ENCODE measurements at regions not wholly inside any gene's neighbourhood (a gene's known extent, or its start where the extent isn't known, plus 50 kb on each side); places are given as distances from the start of the nearest gene placed in this dataset.

DNA sequence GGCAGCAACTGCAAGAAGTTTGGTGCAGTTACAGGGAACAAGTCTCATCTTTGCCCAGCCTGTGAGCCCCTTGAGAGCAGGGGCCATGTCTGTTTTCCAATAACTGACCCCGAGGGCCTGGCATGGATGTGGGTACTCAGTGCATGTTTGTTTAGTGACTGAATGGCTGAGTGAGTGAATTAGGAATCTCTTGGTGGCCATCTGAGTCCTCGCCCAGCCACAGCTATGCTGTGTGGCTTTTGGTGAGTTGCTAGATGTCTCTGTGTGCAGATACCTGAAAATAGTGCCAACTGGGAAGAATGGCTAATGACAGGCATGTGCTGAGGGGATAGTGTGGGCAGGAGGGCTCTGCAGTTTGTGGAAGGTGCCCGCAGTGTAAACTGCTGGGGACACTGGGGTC lies 54.4 kb upstream of the PCBD1 start:
- Histone ChIP-seq H4K20me1 (ENCODE audit: insufficient read depth) (no peaks in the 10 kb centered on the region), H3F3A (ENCODE audit: insufficient read depth, low read depth) (no peaks in the 10 kb centered on the region; the same call in 1 of the 2 replicates), H3K9me2 (ENCODE audit: insufficient read depth) (no peaks in the 10 kb centered on the region), H3K4me3 (no peak overlapping the region), H3K4me1 (replicated peaks; ENCODE audit: insufficient read depth) (no peaks in the 10 kb centered on the region), H3K27ac (no peak overlapping the region), H3K27me3 (ENCODE audit: insufficient read depth, low read depth) (peaks cover 49% of the 10 kb centered on the region), H3K79me2 (ENCODE audit: low read depth) (no peaks in the 10 kb centered on the region), H3K36me3 (ENCODE audit: low read depth) (no peaks in the 10 kb centered on the region), H3K4me2 (no peak overlapping the region), H2AFZ (no peak overlapping the region), H3K9me3 (ENCODE audit: insufficient read depth, low read depth) (no peaks in the 10 kb centered on the region)
- BruUV-seq (replicated peaks): no TSS peak
- ChIA-PET CTCF (no interaction called here), POLR2A (ENCODE audit: unreplicated experiment) (no interaction called here)
- no peak for DNase-seq
- TF ChIP-seq EZH2 (IDR thresholded peaks at IDR 0.05; ENCODE audit: low read depth): no peak
- TF ChIP-seq, protein P1, sequence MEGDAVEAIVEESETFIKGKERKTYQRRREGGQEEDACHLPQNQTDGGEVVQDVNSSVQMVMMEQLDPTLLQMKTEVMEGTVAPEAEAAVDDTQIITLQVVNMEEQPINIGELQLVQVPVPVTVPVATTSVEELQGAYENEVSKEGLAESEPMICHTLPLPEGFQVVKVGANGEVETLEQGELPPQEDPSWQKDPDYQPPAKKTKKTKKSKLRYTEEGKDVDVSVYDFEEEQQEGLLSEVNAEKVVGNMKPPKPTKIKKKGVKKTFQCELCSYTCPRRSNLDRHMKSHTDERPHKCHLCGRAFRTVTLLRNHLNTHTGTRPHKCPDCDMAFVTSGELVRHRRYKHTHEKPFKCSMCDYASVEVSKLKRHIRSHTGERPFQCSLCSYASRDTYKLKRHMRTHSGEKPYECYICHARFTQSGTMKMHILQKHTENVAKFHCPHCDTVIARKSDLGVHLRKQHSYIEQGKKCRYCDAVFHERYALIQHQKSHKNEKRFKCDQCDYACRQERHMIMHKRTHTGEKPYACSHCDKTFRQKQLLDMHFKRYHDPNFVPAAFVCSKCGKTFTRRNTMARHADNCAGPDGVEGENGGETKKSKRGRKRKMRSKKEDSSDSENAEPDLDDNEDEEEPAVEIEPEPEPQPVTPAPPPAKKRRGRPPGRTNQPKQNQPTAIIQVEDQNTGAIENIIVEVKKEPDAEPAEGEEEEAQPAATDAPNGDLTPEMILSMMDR (conservative IDR thresholded peaks at IDR 0.05): no peak
- intact Hi-C loops (cut with micrococcal nuclease; ENCODE audit: unreplicated experiment): no loop called here

DNA sequence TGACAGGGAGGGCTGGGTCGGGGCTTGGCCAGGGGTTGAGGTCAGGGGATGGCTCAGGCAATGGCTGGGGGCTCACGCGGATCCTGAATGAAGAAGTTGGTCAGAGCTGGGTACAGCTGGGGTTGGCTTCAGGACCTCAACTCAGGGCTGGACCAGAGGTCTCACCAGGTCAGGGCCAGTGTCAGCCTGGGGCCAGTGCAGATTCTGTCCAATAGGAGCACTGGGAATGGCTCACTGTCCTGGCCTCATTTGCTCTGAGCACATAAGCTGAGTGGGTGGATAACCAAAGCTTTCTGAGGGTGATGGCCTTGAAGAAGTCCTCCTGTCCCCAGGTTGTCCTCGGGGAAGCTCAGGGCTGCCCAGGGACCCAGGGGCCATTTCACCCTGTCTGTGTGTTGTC lies 54.9 kb upstream of the PCBD1 start:
- CTCF ChIA-PET: no interaction called here
- Histone ChIP-seq H3K9me3 (ENCODE audit: insufficient read depth, low read depth) (no peaks in the 10 kb centered on the region), H3K9me2 (ENCODE audit: insufficient read depth) (no peaks in the 10 kb centered on the region), H4K20me1 (ENCODE audit: insufficient read depth) (no peaks in the 10 kb centered on the region), H3K27ac (no peak overlapping the region), H3K4me1 (replicated peaks; ENCODE audit: insufficient read depth) (no peaks in the 10 kb centered on the region), H3K36me3 (ENCODE audit: low read depth) (no peaks in the 10 kb centered on the region), H3K4me2 (no peak overlapping the region), H2AFZ (no peak overlapping the region), H3F3A (ENCODE audit: insufficient read depth, low read depth) (no peaks in the 10 kb centered on the region; the same call in 1 of the 2 replicates), H3K4me3 (no peak overlapping the region), H3K27me3 (ENCODE audit: insufficient read depth, low read depth) (peaks cover 45% of the 10 kb centered on the region), H3K79me2 (ENCODE audit: low read depth) (no peaks in the 10 kb centered on the region)
- intact Hi-C loops (cut with micrococcal nuclease; ENCODE audit: unreplicated experiment): no loop called here
- no TSS peak for BruUV-seq (replicated peaks)
- no peak for DNase-seq
- POLR2A ChIA-PET (ENCODE audit: unreplicated experiment): no interaction called here
- TF ChIP-seq, protein P1 (conservative IDR thresholded peaks at IDR 0.05): no peak
- no peak for TF ChIP-seq EZH2 (IDR thresholded peaks at IDR 0.05; ENCODE audit: low read depth)

DNA sequence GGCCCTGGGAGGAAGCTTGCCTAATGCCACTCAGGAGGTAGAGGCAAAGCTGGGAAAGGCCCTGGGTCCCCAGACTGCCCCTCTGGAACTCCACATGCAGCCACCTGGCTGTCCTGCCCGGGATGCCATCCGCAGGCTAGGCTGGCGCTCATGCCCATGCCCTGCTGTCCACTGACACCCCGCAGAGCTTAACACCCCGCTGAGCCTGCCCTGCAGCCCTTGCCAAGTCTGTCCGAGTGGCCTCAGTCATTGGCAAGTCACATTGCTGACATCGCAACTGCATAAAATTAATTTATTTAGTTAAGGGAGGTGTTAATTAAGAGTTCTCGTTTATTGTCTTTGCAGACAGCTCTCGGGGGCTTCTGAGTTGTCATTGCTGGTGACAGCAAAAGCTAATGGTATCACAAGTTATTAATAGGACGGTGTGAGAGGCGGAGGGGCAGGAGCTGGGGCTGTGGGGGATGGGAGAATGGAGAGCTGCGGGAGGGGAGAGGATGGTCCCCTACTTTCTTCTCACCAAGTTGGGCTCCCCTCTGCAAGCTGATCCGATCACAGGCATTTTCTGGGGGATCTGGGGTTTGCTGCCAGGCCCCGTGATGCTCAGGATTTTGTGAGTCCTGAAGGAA lies 55.6 kb upstream of the PCBD1 start:
- Histone ChIP-seq H3K27ac (no peak overlapping the region), H3F3A (ENCODE audit: insufficient read depth, low read depth) (no peaks in the 10 kb centered on the region; the same call in 1 of the 2 replicates), H3K4me1 (replicated peaks; ENCODE audit: insufficient read depth) (no peaks in the 10 kb centered on the region), H2AFZ (no peak overlapping the region), H3K4me3 (no peak overlapping the region), H4K20me1 (ENCODE audit: insufficient read depth) (no peaks in the 10 kb centered on the region), H3K4me2 (no peak overlapping the region), H3K9me3 (ENCODE audit: insufficient read depth, low read depth) (no peaks in the 10 kb centered on the region), H3K27me3 (ENCODE audit: insufficient read depth, low read depth) (peaks cover 43% of the 10 kb centered on the region), H3K9me2 (ENCODE audit: insufficient read depth) (no peaks in the 10 kb centered on the region), H3K79me2 (ENCODE audit: low read depth) (no peaks in the 10 kb centered on the region), H3K36me3 (ENCODE audit: low read depth) (no peaks in the 10 kb centered on the region)
- BruUV-seq (replicated peaks): no TSS peak
- no peak for TF ChIP-seq EZH2 (IDR thresholded peaks at IDR 0.05; ENCODE audit: low read depth)
- TF ChIP-seq, protein P1 (conservative IDR thresholded peaks at IDR 0.05): no peak
- ChIA-PET CTCF (interaction anchor here (0.5 kb wide), 1 partner anchor 326 kb away, joined by 4 read pairs; no protein-coding TSS in a partner anchor), POLR2A (ENCODE audit: unreplicated experiment) (no interaction called here)
- DNase-seq: no peak
- intact Hi-C loops (cut with micrococcal nuclease; ENCODE audit: unreplicated experiment): no loop called here
